B cell (primary cell): ENCODE measurements at regions not wholly inside any gene's neighbourhood (a gene's known extent, or its start where the extent isn't known, plus 50 kb on each side); places are given as distances from the start of the nearest gene placed in this dataset.

ENCODE experiments used
- ATAC-seq: fragments of 200-7000 bp; cut with Tn5 transposase; one replicate; pipeline ENCODE4 v1.10.0; 2021; ENCODE audit warnings: low read depth, mild to moderate bottlenecking, moderate number of reproducible peaks, moderate library complexity
- CTCF ChIA-PET: fragments of 350-600 bp; sonication (Branson Sonifier 250); formaldehyde crosslinking; loops from one replicate; lab custom pipeline; 2021; ENCODE audit warnings: antibody characterized with exemption, inconsistent platforms; lab: Charles Lee
- POLR2A ChIA-PET: fragments of 350-600 bp; sonication (Branson Sonifier 250); formaldehyde crosslinking; loops from one replicate; lab custom pipeline; 2021; ENCODE audit warnings: antibody characterized with exemption; lab: Charles Lee
- DNase-seq: peaks from one replicate; pipeline ENCODE4 v3.0.0; 2013
- H2AFZ ChIP-seq: 2 replicates; pipeline ENCODE4 v1.6.1; 2012; ENCODE audit warnings: mild to moderate bottlenecking, low read depth, low read length; ENCODE audit not compliant: insufficient read depth, poor library complexity, severe bottlenecking
- H3K27ac ChIP-seq, 2 donors: 1 replicate in 1 of 2; 2 replicates in 1 of 2; pipeline ENCODE4 v1.5.1; 2012 to 2013; ENCODE audit warnings: low read length in 2 of 2, mild to moderate bottlenecking in 2 of 2, moderate library complexity in 1 of 2
- H3K27me3 ChIP-seq, 4 experiments: fragments of 200-600 bp in 1 of 4; sonication (generic) in 1 of 4; replicated peaks in 1 of 4; 1 replicate in 2 of 4; 2 replicates in 2 of 4; pipeline versions ENCODE4 v1.6.1 to v1.7.0; 2013 to 2016; ENCODE audit warnings: low read length in 3 of 4, mild to moderate bottlenecking in 2 of 4, mixed read lengths in 1 of 4, moderate library complexity in 1 of 4; ENCODE audit not compliant: insufficient read depth in 4 of 4, control insufficient read depth in 3 of 4; ENCODE audit errors: control extremely low read depth in 1 of 4
- H3K36me3 ChIP-seq, 2 experiments: replicated peaks in 1 of 2; 1 replicate in 1 of 2; 2 replicates in 1 of 2; pipeline versions ENCODE4 v1.6.1 to v1.7.1; 2013; ENCODE audit warnings: low read length in 1 of 2; ENCODE audit not compliant: insufficient read depth in 2 of 2, control insufficient read depth in 1 of 2; ENCODE audit errors: control extremely low read depth in 1 of 2, extremely low read depth in 1 of 2
- H3K4me1 ChIP-seq, 2 donors: fragments of 200-600 bp in 1 of 2; sonication (generic) in 1 of 2; 1 replicate in 1 of 2; 2 replicates in 1 of 2; pipeline versions ENCODE4 v1.5.1 to v1.6.1; 2013 to 2017; ENCODE audit warnings: low read length in 2 of 2; ENCODE audit not compliant: control insufficient read depth in 2 of 2, insufficient read depth in 2 of 2
- H3K4me2 ChIP-seq: replicated peaks from 2 replicates; pipeline ENCODE3; 2012; ENCODE audit warnings: mild to moderate bottlenecking, low read depth, low read length; ENCODE audit not compliant: poor library complexity, severe bottlenecking
- H3K4me3 ChIP-seq, 5 experiments: fragments of 200-600 bp in 1 of 5; sonication (generic) in 1 of 5; 1 replicate in 3 of 5; 2 replicates in 2 of 5; pipeline versions ENCODE4 v1.5.1 to v1.7.0; 2011 to 2016; ENCODE audit warnings: low read length in 4 of 5, mild to moderate bottlenecking in 4 of 5, low read depth in 2 of 5, control low read depth in 1 of 5, moderate library complexity in 1 of 5; ENCODE audit not compliant: insufficient read depth in 1 of 5; ENCODE audit errors: control extremely low read depth in 1 of 5, extremely low read depth in 1 of 5
- H3K79me2 ChIP-seq: fragments of 200-600 bp; sonication (generic); one replicate; pipeline ENCODE4 v1.6.0; 2016; ENCODE audit warnings: low read length; ENCODE audit not compliant: control insufficient read depth, insufficient read depth
- H3K9ac ChIP-seq: fragments of 200-600 bp; sonication (generic); 2 replicates; pipeline ENCODE4 v1.6.1; 2017; ENCODE audit warnings: mild to moderate bottlenecking, low read length, moderate library complexity
- H3K9me3 ChIP-seq, 3 donors: one replicate each; pipeline versions ENCODE4 v1.6.1 to v1.7.1; 2013; ENCODE audit warnings: low read length in 2 of 3; ENCODE audit not compliant: control insufficient read depth in 2 of 3, insufficient read depth in 1 of 3; ENCODE audit errors: control extremely low read depth in 1 of 3
- H4K20me1 ChIP-seq: 2 replicates; pipeline ENCODE4 v1.6.0; 2012; ENCODE audit warnings: mild to moderate bottlenecking, low read length; ENCODE audit not compliant: insufficient read depth, control insufficient read depth, poor library complexity, severe bottlenecking
- H3K27ac Mint-ChIP-seq: one replicate; pipeline ENCODE4 v1.8.0; 2021; ENCODE audit warnings: mixed read lengths
- H3K27me3 Mint-ChIP-seq: one replicate; pipeline ENCODE4 v1.8.0; 2021; ENCODE audit warnings: mixed read lengths
- H3K4me1 Mint-ChIP-seq: one replicate; pipeline ENCODE4 v1.8.0; 2021; ENCODE audit warnings: mixed read lengths
- H3K4me3 Mint-ChIP-seq: one replicate; pipeline ENCODE4 v1.8.0; 2021; ENCODE audit warnings: mixed read lengths
- H3K9me3 Mint-ChIP-seq: one replicate; pipeline ENCODE4 v1.8.0; 2022; ENCODE audit warnings: mixed read lengths; ENCODE audit not compliant: insufficient read depth
- EZH2 ChIP-seq: IDR thresholded peaks from 2 replicates; pipeline ENCODE4 v1.6.1; 2012; ENCODE audit warnings: borderline replicate concordance, low read depth, mild to moderate bottlenecking, moderate library complexity, low read length; ENCODE audit not compliant: insufficient read depth, poor library complexity, severe bottlenecking
- WGBS: methylation state at CpG from one replicate; pipeline ENCODE4 v1.1.5; 2013; ENCODE audit warnings: missing lambda C conversion rate; ENCODE audit not compliant: insufficient coverage; 5-methylcytosine and 5-hydroxymethylcytosine counted together
- intact Hi-C: fragments of 100-400 bp; cut with micrococcal nuclease; formaldehyde crosslinking; loops from one replicate; pipeline ENCODE4 v1.10.0; 2022
- TF ChIP-seq, protein P1 (sequence below): fragments of 200-600 bp; IDR thresholded peaks from one replicate; pipeline ENCODE4 v1.8.0; 2022; ENCODE audit warnings: antibody characterized with exemption, mild to moderate bottlenecking

DNA sequence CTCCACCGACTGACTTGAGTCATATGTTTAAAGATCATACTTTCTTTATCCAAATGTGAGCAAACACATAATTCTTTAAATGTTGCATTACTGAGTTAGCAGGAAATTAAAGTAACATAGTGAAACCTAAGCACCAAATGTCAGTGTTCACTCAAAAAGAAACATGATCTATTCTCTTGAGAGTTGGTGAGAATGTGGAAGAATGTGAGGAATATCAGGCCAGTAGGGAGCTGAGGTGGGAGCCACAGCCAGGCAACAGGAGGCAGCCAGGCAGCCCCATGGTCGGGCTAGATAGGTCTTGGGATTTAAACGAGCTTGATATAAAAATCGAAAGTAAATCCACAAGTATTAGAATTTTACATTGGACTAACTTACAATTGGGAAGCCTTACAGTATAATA is 198.1 kb upstream of the SH3BP4 start:
- intact Hi-C loops: no loop called here
- Mint-ChIP-seq H3K4me1 (no peaks in the 10 kb centered on the region), H3K9me3 (no peaks in the 10 kb centered on the region), H3K27ac (no peak overlapping the region), H3K4me3 (no peak overlapping the region), H3K27me3 (peaks cover 6% of the 10 kb centered on the region)
- no peak overlapping the region for H3K4me2 ChIP-seq
- no peak for DNase-seq
- H2AFZ ChIP-seq: no peak overlapping the region
- H3K79me2 ChIP-seq: no peaks in the 10 kb centered on the region
- no peak overlapping the region for H3K9ac ChIP-seq
- H3K27ac ChIP-seq: no peak overlapping the region
- POLR2A ChIA-PET: no interaction called here
- WGBS: 83% methylated on average over 1 of the region's 4 CpGs
- no peaks in the 10 kb centered on the region for H4K20me1 ChIP-seq
- TF ChIP-seq, protein P1, sequence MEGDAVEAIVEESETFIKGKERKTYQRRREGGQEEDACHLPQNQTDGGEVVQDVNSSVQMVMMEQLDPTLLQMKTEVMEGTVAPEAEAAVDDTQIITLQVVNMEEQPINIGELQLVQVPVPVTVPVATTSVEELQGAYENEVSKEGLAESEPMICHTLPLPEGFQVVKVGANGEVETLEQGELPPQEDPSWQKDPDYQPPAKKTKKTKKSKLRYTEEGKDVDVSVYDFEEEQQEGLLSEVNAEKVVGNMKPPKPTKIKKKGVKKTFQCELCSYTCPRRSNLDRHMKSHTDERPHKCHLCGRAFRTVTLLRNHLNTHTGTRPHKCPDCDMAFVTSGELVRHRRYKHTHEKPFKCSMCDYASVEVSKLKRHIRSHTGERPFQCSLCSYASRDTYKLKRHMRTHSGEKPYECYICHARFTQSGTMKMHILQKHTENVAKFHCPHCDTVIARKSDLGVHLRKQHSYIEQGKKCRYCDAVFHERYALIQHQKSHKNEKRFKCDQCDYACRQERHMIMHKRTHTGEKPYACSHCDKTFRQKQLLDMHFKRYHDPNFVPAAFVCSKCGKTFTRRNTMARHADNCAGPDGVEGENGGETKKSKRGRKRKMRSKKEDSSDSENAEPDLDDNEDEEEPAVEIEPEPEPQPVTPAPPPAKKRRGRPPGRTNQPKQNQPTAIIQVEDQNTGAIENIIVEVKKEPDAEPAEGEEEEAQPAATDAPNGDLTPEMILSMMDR: no peak
- TF ChIP-seq EZH2: no peak
- no peak for ATAC-seq
- H3K36me3 ChIP-seq: no peaks in the 10 kb centered on the region
- no peaks in the 10 kb centered on the region for H3K4me1 ChIP-seq
- H3K4me3 ChIP-seq: no peak overlapping the region
- no peaks in the 10 kb centered on the region for H3K27me3 ChIP-seq
- CTCF ChIA-PET: no interaction called here
- H3K9me3 ChIP-seq: peaks cover 0 to 3% (median 0%) of the 10 kb centered on the region in 3 donors

DNA sequence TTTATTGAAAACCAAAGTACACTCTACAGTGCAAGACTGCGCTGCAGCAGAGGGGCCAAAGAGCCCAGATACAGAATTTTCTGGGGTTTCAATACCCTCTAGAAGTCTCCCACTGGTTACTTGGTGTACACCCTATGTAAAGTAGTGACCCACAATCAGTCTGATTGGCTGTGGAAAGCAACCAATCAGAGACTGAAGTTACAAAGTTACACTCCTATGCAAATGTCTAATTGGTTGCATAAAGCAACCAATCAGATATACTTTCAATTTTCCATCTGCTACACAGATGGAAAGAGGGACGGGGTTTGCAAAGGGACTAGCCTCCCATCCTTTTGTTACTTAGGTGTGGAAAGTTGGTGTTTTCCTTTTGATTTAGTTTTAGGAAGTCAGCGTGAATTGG is 198.9 kb upstream of the SH3BP4 start:
- Histone ChIP-seq H3K4me3 (no peak overlapping the region), H3K79me2 (no peaks in the 10 kb centered on the region), H3K36me3 (no peaks in the 10 kb centered on the region), H3K27me3 (no peaks in the 10 kb centered on the region), H3K27ac (no peak overlapping the region), H3K9me3 (peaks cover 0 to under 1% (median 0%) of the 10 kb centered on the region in 3 donors), H3K4me1 (no peaks in the 10 kb centered on the region), H4K20me1 (no peaks in the 10 kb centered on the region), H3K9ac (no peak overlapping the region), H3K4me2 (no peak overlapping the region), H2AFZ (no peak overlapping the region)
- no peaks in the 10 kb centered on the region for H3K4me1 Mint-ChIP-seq
- no peaks in the 10 kb centered on the region for H3K9me3 Mint-ChIP-seq
- ATAC-seq: no peak
- H3K4me3 Mint-ChIP-seq: no peak overlapping the region
- TF ChIP-seq EZH2: no peak
- TF ChIP-seq, protein P1: no peak
- no peak for DNase-seq
- peaks cover under 1% of the 10 kb centered on the region for H3K27me3 Mint-ChIP-seq
- H3K27ac Mint-ChIP-seq: no peak overlapping the region
- intact Hi-C loops: no loop called here
- ChIA-PET POLR2A (no interaction called here), CTCF (no interaction called here)
- WGBS: 100% methylated on average over 2 of the region's 3 CpGs
